ENCODE measurements at regions not wholly inside any gene's neighbourhood (a gene's known extent, or its start where the extent isn't known, plus 50 kb on each side); places are given as distances from the start of the nearest gene placed in this dataset.

DNA sequence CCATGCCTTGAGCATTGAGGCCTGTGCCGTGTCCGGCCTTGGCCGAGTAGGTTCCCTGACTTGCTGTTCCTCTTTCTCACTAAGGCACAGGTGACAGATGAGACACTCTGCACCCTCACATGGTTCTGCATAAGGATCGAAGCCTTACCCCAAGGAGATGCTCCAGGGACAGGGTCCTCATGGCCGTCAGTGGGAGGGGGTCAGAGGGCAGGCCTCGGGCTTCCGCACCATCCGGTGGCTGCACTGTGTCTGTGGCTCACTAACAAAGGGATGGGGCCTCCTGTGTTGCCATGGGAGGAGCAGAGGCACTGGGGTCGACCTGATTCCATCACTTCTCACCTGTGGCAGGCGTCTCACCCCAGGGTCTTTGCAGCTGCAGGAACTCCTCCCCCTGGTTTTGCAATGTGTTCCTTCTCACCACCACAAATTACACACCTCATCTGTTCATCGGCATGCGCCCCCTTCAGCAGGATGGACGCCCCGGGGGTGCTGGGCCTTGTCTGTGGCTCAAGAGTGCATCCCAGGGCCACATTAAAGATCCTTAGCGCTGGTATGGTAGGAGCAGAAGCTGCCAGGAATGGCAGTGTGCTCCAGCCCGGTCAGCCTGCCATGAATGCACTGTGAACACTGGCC lies 113.3 kb upstream of the SOX1 start:
- DNase-seq = no peak

DNA sequence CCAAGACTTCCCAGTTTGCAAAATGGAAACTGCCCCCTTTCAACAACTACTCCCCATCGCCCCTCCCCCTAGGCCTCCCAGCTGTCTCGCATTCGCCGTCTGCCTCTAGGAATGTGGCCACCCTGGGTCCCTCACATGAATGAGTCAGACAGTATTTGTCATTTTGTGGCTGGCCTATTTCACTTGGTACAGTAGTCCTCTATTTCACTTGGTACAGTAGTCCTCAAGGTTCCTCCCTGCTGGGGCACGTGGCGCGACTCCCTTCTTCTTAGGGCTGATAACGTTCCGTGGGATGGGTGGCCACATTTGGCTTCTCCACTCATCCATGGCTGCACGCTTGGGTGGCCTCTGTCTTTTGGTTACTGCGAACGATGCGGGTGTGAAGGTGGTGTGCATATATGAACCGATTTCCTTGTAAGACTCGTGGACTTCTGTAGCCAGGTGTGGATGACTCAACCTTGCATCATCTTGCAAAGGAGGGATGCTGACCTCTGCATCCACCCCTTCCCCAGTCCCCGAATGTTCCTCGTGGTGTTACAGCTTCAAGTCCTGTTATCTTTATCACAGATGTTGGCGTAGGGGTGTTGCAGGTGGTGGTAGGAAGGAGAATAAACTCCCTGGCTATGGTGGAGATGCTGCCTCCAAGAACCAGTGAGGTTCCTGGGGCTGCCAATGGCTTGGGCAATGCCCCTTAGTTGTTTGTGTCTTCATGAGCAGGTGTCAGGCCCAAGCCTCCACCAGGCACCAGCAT lies 112.1 kb upstream of the SOX1 start:
- DNase-seq = no peak

DNA sequence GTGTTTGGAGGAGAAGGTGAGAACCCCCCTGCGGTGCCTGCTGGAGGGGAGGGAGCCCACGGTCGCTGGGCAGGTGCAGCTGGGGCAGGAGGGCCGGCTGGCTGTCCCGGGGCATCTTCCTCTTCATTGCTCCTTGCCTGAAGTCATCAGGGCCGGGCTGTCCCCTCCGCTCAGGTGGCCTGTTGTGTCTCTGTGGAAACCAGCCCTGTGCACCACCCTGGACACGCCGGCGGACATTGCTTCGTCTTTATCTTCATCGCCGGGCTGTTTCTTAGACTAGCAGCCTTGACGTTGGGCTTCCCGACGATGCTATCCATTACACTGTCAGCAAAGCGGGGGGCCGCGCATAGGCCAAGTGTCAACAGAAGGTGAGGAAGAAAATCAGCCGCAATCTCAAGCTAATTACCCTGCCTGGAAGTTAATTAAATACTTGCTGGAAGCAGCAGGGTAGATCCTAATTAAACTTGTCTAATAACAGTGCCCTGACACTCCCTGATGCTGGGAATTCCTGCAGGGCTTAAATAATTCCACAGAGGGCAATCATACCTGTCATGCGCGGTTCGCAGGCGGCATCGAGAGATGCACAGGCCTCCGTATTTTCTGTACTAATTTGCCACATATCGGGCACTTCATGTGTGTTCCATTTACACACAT lies 111.4 kb upstream of the SOX1 start:
- no peak for DNase-seq

DNA sequence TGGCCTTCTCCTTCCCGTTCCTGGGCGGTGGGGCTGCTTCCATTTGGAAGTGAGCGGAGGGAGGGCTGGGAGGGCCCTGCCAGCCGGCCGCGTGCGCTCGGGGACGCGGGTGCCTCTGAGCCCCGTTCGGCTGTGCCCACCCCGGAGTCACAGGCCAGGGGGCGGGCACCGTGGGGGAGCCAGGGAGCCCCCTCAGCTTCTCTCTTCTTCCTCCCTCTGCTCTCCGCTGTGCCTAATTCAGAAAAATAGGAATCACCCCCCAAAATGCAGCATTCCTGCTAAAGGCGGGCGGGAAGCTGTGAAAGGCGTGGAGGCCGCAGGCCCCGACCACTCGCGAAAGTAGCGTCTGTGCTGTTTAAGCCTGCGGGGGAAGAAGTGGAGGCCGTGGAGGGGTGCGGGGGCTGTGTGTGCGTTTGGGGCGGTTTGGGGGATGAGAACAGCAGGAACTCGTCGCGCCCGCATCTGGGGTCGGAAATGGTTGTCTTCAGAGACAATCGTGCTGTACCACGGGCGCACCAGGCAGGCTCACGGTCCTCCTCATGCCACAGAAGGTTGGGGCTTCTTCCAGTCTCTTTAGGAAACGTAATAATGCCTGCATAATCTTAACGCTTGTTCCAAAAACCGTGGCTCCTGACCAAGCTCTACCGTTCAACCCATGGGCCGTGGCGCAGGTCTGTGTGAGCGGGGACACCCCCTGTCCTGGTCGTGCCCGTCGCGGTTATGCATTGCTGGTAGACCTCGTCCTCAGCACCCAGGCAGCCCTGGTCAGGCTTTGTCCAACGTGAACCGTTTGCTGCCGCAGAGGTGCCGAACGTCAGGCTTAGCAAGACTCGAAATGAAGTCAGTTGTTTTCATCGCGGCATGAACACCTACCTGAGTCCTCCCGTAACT lies 110.4 kb upstream of the SOX1 start:
- DNase-seq = no peak

DNA sequence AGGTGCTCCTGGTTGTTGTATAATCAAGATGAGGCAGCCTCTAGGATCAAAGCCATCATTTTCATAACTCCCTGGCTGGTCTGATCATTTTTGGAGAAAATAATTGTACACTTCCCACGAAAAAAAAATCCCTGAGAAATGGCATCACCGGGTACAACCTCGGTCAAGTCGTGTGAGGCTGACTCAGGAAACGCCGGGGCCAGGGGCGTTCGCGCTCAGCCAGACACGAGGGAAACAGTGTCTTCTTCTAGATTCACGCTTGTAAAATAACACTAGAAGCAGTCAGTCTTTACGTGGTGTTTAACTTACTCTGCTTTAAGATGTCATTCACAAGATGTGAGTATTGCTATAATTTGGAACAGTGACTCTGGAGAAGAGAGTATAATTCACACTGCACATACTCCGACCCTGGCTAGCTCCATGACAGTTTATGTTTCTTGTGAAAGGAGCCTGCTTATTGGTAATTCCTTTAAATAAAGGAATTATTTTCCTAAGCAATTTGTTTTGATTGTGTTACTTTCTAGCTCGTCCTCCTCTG lies 109.0 kb upstream of the SOX1 start:
- DNase-seq = no peak

DNA sequence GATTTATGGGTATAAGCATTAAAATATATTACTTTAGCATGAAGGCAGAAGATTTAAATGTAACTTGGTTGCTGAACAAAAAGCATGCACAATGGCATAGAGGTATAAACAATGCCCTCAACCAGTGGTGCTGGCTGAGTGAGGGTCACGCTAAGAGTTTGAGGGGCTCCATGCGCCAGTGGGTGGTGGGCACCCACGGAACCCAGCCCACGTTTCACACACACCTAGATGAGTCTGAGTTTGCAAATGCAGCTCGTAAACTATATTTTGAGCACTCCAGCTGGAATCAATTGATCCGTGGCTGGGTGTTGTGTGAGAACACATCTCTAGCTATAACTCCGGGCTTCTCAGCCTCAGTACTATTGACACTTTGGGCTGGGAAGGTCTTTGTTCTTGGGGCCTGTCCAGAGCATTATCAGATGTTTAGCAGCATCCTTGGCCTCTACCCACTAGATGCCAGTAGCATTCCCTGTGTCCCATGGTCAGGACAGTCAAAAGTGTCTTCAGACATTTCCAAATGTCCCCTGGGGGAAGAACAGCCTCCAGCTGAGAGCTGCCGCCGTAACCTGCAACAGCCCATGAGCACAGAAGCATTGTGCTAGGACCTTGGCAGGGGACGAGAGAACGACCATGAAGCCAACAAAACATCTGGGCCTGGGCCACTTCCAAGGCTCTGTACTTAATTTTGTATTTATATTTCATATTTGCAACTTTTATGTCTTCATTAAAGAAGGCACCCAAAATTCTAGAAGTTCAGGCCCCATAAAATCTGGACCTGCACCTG lies 108.1 kb upstream of the SOX1 start:
- no peak for DNase-seq

DNA sequence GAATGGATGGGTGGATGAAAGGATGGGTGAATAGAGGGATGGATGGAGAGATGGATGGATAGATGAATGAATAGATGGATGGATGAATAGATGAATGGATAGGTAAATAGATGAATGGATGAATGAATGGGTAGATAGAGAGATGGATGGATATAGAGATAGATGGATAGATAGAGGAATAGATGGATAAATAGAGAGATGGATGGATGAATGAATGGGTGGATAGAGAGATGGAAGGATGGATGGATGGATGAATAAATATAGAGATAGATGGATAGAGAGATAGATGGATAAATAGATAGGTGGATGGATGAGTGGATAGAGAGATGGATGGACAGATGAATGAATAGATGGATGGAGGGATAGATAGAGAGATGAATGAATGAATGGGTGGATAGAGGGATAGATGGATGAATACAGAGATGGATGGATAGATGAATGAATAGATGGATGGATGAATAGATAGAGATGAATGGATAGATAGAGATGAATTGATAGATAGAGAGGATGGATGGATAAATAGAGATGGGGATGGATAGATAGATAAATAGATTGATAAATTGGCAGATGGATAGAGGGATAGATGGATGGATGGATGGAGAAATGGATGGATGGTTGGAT lies 106.7 kb upstream of the SOX1 start:
- DNase-seq = no peak

DNA sequence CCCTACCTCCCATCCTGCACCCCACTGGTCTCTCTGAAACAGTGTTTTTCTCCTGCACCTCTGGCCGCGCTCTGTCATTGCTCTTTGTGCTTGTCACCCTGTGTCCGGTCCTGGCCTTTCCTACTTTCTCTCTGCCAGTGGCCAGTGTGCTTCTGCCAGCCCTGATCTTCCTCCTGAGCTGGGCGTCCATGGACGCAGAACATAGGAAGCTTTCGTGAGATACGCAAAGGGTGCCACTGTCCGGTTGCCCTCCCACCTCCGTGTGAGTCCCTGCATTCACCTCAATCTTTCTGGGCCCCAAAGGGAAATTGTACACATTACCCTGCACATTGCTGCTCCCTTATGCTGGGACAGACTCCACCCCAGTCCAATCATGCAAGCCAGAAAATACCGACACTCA lies 105.7 kb upstream of the SOX1 start:
- DNase-seq = no peak

DNA sequence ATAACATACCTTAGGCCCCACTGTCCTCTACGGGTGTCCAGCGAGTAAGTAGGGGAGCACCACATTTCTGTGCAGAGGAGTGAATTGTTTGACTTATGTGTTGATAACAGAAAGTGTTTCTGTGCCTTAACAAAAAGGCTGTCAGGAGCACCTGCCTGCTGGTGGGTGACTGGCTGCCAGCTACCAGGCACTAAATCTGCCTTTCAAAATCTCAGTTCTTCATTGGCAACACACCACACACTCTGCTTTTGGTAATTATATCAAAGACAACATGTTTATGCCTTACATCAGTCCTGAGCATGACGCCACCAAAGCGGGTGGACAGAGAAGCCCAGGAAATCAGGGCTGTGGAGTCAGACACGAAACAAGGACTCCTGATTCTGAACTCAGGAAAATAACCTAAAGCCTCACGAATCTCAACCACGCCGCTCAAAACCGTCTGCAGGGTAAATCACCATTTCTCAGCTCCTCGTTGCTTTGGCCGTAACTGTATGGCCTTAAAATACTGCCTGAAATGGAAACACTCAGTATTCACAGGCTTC lies 105.2 kb upstream of the SOX1 start:
- no peak for DNase-seq

DNA sequence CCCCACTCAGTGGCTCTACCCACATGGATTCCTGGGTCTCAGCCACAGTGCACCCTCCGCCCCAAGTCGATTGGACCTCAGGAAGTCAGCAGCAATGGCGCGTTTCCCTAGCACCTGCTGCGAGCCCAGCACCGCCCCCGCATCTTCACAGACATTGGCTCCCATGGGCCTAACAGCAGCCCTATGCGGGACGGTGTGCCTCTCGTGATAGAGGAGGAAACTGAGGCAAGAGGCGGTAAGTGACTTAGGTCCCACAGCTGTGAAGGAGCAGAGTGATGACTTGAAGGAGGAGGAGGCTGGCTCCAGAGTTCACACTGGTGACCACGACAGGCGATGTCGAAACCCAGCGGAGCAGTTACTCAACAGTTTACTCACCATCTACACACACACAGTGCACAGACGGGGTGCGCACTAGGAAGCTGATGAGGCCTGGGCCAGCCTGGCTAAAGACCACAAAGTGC lies 104.5 kb upstream of the SOX1 start:
- DNase-seq = no peak

DNA sequence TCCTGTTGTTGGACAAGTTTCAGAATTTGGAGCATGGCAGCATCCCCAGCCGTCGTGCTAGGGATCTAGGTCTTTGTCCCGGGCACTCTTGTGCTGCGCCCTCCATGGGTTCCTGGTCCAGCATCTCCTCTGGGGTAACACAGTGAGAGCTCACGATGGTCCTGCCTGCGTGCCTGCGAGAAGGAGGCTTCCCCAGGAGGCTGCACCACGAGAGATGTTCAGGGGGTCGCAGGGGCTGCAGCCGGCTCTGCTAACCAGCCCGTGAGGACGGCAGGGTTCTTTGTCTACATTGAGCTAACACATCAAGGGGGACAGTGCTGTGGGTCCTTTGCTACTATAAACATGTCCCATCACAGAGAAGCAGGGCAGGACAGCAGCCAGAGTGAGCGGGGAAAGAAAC lies 103.9 kb upstream of the SOX1 start:
- no peak for DNase-seq

DNA sequence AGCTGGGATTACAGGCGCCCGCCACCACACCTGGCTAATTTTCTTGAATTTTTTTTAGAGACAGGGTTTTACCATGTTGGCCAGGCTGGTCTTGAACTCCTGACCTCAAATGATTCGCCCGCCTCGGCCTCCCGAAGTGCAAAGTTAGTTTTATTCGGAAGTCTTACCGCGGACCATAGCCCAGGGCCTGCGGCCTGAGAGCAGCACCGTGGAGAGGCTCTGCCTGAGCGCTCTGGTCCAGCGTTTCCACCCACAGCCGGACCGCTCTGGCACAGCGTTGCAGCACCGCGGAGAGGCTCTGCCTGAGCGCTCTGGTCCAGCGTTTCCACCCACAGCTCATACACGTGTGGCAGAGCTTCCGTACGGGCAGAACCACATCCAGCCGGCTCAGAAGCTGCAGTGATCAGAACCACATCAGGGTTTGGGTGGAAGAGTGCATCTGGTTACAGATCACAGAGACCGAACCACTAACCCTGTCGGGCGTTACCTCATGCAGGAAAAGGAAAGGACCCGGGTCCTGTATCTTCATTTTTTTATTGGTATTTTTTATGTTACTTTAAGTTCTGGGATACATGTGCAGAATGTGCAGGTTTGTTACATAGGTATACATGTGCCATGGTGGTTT lies 102.4 kb upstream of the SOX1 start:
- DNase-seq = no peak

DNA sequence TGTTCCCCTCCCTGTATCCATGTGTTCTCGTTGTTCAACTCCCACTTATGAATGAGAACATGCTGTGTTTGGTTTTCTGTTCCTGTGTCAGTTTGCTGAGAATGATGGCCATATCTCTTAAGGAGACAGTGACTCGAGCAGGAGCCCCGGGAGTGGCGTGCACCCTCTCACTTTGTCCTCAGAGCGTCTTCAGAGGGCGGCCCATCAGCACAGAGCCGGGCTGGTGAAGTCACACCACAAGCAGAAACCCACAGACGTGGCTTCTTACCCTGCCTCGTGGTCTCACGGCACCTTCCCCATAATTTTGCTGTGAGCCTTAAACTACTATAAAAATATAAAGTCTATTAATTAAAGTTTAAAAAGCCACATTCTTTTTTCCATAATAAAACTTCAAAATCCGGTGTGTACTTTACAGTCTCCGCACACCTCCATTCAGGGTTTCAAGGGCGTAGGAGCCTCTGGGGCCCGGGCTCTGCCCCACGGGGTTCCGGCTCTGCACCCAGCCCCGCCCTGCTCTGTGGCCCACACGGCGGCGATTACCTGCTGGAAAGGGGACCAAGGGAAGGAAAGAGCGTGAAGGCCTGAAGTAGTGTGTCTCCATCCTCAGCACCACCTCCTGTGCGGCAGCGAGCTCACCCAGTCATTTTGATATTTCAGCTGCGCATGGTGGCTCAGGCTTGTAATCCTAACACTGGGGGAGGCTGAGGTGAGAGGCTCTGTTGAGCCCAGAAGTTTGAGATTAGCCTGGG lies 101.3 kb upstream of the SOX1 start:
- no peak for DNase-seq

DNA sequence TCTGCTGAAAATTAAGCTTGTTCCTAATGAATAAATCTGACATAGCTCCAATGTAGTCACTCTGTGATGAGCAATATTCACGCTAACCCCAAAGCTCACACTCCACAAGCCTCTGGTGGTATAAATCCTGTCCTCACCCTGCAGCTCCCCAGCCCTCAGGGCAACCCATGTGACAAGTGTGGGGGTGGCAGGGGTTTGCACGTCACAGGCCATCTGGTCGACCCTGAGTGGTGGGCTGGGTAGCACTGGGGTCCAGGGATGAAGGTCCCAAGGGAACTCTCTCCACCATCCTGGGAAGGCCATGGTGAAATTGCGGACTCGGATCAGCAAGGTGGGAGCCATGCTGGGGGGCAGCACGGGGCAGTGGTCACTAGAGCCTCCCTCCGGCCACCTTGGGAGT lies 100.0 kb upstream of the SOX1 start:
- DNase-seq = no peak

DNA sequence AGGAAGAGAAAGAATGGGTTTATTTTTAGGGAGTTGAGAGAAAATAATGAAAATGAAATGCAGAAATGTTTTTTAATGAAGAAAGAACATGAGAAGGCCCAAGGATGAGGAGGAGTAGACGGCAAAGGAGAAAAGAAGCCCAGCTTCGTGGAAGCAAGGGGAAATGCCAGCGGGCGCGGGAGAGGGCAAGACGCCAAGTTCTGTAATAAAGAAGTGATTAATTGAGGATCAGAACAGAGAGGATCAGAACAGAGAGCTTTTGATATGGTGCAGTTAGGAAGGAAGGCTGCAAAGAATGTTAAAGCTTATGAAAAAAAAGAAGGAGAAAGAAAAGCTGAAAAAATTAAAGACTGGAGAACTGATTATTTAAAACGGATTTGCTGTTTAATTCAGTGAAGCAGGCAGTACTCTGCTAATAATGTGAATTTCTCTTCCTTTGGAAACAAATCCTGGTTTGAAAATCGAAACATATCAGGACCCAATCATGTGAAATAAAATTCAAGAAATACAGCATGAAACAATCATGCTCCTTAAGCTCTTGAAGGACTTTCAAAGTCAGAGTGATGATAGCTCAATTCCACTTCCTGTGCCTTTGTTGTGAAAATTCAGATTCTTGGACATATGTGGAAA lies 99.3 kb upstream of the SOX1 start:
- no peak for DNase-seq

DNA sequence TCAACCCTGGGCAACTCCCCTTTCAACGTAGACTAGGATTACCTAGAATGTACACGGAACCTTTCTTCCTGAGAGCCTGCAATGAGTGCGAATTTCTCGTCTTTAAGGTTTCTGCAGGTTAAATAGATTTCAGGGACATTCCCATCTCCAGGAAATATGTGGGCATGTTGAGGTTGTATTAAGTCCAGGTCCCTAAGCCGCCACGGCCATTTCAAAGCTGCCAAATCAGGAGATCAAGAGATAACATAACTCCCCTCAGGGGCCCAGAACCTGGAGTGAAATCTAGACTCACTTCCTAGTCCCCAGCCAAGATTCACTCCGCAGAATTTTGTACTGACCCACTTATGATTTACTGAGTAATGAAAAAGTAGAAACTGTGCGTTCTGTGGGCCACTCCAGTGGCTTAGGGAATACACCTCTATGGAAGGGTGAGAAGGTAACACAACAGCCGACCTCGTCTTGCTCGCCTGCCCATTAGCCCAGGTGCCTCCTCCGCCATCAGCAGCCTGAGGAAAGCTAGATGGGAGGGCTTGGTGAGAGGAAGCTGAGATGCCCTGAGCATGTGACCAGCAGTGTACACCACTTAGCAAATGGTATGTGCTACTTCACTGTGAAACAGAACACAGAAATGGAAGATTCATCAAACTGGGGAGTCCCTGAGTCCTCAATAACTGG lies 98.5 kb upstream of the SOX1 start:
- no peak for DNase-seq

DNA sequence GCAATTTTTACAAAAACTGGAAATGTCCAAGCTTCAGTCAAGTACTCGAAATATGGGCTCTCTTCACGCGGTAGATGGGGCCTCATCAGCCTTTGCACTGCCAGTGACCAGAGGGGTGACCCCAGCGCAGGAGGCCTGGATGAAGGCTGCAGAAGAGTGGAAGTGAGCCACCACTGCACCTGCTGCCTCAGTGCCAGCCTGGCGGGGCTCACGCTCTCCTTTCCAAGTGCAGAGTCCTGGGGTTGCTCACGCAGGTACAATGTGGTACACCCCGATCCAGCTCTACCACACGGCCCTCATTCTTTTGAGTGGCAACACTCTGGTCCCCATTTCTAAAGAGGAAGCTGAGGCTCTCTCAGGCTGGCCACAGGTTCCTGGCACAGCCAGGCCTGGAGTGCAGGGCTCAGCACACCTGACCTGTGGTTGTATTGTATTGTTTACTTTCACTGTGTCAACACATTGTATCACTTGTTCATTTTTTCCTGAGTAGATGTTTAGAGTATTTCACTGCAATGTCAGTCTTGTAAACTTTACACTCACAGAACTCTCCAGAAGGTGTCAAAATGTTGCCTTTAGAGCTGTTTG lies 97.3 kb upstream of the SOX1 start:
- DNase-seq = no peak
